GM12878 (cell line): ENCODE measurements at regions not wholly inside any gene's neighbourhood (a gene's known extent, or its start where the extent isn't known, plus 50 kb on each side); places are given as distances from the start of the nearest gene placed in this dataset.
"Not testable (repeated sequence)": the region's sequence is repeated elsewhere in the genome, so short reads cannot be mapped to it uniquely, and the experiment has no call there.

ENCODE experiments used
- ATAC-seq: fragments of 200-7000 bp; cut with Tn5 transposase; 3 replicates; pipeline ENCODE4 v1.9.1; 2020; ENCODE audit warnings: mild to moderate bottlenecking, moderate library complexity
- BruUV-seq: library from RNA; stranded (reverse); fragments of 400-500 nt; replicated peaks from 2 replicates; lab custom pipeline; 2021; lab: Mats Ljungman, UMichigan
- CTCF ChIA-PET: fragments of 300-600 bp; sonication (Branson Sonifier 250); formaldehyde crosslinking; extraction: SDS; loops from one replicate; lab custom pipeline; 2021; ENCODE audit warnings: inconsistent platforms; lab: Yijun Ruan, JAX
- POLR2A ChIA-PET: fragments of 350-600 bp; formaldehyde crosslinking; extraction: SDS; loops from one replicate; lab custom pipeline; 2021; ENCODE audit warnings: inconsistent platforms; lab: Charles Lee
- RAD21 ChIA-PET: fragments of 300-600 bp; sonication (Branson Sonifier 250); formaldehyde crosslinking; loops from one replicate; lab custom pipeline; 2023; ENCODE audit warnings: antibody characterized with exemption; ENCODE audit not compliant: unreplicated experiment; lab: Charles Lee
- SMC1A ChIA-PET: fragments of 300-600 bp; sonication (Branson Sonifier 250); formaldehyde crosslinking; loops from one replicate; lab custom pipeline; 2023; ENCODE audit not compliant: unreplicated experiment, uncharacterized antibody; lab: Charles Lee
- DNase-seq: peaks from one replicate; pipeline ENCODE4 v3.0.0-alpha.2; 2011; ENCODE audit warnings: low read depth, low spot score
- FAIRE-seq: peaks from 3 replicates; lab custom pipeline; 2011; peaks lifted over from hg19 to GRCh38; lab: Jason Lieb, UNC
- H2AFZ ChIP-seq: 2 replicates; pipeline ENCODE4 v1.6.0; 2011; ENCODE audit warnings: low read depth, low read length, control low read depth; ENCODE audit not compliant: control insufficient read depth
- H3K27ac ChIP-seq: 2 replicates; pipeline ENCODE4 v1.5.1; 2011; ENCODE audit warnings: control low read depth; ENCODE audit not compliant: control insufficient read depth, insufficient read depth
- H3K27me3 ChIP-seq, 2 experiments: replicated peaks in 1 of 2; 2 replicates each; pipeline versions ENCODE4 v1.6.0 to v1.6.1; 2011; ENCODE audit warnings: low read length in 1 of 2; ENCODE audit not compliant: control insufficient read depth in 2 of 2, insufficient read depth in 2 of 2
- H3K36me3 ChIP-seq, 2 experiments: 2 replicates each; pipeline ENCODE4 v1.5.1; 2011; ENCODE audit warnings: low read length in 1 of 2; ENCODE audit not compliant: control insufficient read depth in 2 of 2, insufficient read depth in 2 of 2
- H3K4me1 ChIP-seq: 2 replicates; pipeline ENCODE4 v1.6.1; 2011; ENCODE audit warnings: mild to moderate bottlenecking, low read length, moderate library complexity, mixed read lengths; ENCODE audit not compliant: control insufficient read depth, insufficient read depth
- H3K4me2 ChIP-seq: 2 replicates; pipeline ENCODE4 v1.6.0; 2011; ENCODE audit warnings: control low read depth; ENCODE audit not compliant: control insufficient read depth, insufficient read depth
- H3K4me3 ChIP-seq: fragments of 200-600 bp; sonication (generic); 2 replicates; pipeline ENCODE4 v1.5.1; 2016
- H3K79me2 ChIP-seq: 2 replicates; pipeline ENCODE4 v1.6.0; 2011; ENCODE audit warnings: low read length; ENCODE audit not compliant: control insufficient read depth, insufficient read depth
- H3K9ac ChIP-seq: 2 replicates; pipeline ENCODE4 v1.8.0; 2011; ENCODE audit warnings: low read length, control low read depth, mixed read lengths; ENCODE audit not compliant: control insufficient read depth, insufficient read depth
- H3K9me3 ChIP-seq: replicated peaks from 3 replicates; pipeline ENCODE4 v1.5.1; 2011; ENCODE audit warnings: mild to moderate bottlenecking, low read length; ENCODE audit not compliant: control insufficient read depth, insufficient read depth
- H4K20me1 ChIP-seq: 2 replicates; pipeline ENCODE4 v1.6.0; 2011; ENCODE audit not compliant: control insufficient read depth, insufficient read depth
- BCL11A ChIP-seq: IDR thresholded peaks from 2 replicates; pipeline ENCODE4 v1.6.1; 2011; ENCODE audit warnings: low read depth, low read length
- CREM ChIP-seq: IDR thresholded peaks from 2 replicates; pipeline ENCODE4 v1.6.1; 2014; ENCODE audit warnings: antibody characterized with exemption, low read depth
- EP300 ChIP-seq, 2 experiments: fragments of 150-350 bp in 1 of 2; IDR thresholded peaks; 2 replicates each; pipeline ENCODE4 v1.6.1; 2011 to 2012; ENCODE audit warnings: low read depth in 2 of 2, low read length in 2 of 2, borderline replicate concordance in 1 of 2, improper control_type of control experiment in 1 of 2, inconsistent platforms in 1 of 2; ENCODE audit not compliant: control insufficient read depth in 1 of 2
- MEF2A ChIP-seq: IDR thresholded peaks from 2 replicates; pipeline ENCODE4 v1.6.1; 2011; ENCODE audit warnings: low read depth, mild to moderate bottlenecking, low read length, moderate library complexity; ENCODE audit not compliant: insufficient read depth
- RUNX3 ChIP-seq: IDR thresholded peaks from 2 replicates; pipeline ENCODE4 v1.6.1; 2012; ENCODE audit warnings: low read length, inconsistent platforms
- SREBF2 ChIP-seq: IDR thresholded peaks from 2 replicates; pipeline ENCODE4 v1.6.1; 2012; ENCODE audit warnings: mild to moderate bottlenecking, low read length
- SRF ChIP-seq, 2 experiments: IDR thresholded peaks; 2 replicates each; pipeline ENCODE4 v1.6.1; 2011; ENCODE audit warnings: low read depth in 2 of 2, low read length in 2 of 2, mild to moderate bottlenecking in 1 of 2, moderate library complexity in 1 of 2
- STAT3 ChIP-seq: IDR thresholded peaks from 2 replicates; pipeline ENCODE4 v1.6.1; 2011; ENCODE audit warnings: low read depth, low read length, improper control_type of control experiment
- ZNF622 ChIP-seq: fragments of 450-650 bp; IDR thresholded peaks from 2 replicates; pipeline ENCODE4 v1.6.1; 2017; ENCODE audit warnings: mild to moderate bottlenecking, inconsistent platforms
- ZSCAN29 ChIP-seq: fragments of 450-650 bp; IDR thresholded peaks from 2 replicates; pipeline ENCODE4 v1.6.1; 2017; ENCODE audit warnings: mild to moderate bottlenecking, moderate library complexity
- WGBS: methylation state at CpG from one replicate; pipeline ENCODE4 v1.1.6; 2016; ENCODE audit warnings: low lambda C conversion rate; ENCODE audit not compliant: insufficient replicate concordance, insufficient coverage; ENCODE audit errors: missing lambda C conversion rate; 5-methylcytosine and 5-hydroxymethylcytosine counted together
- in situ Hi-C: fragments of 300-500 bp; cut with MboI; formaldehyde crosslinking; loops from 9 replicates; pipeline ENCODE4 v1.14.3; 2018; ENCODE audit warnings: mixed read lengths
- intact Hi-C: fragments of 100-400 bp; cut with micrococcal nuclease; formaldehyde crosslinking; loops from one replicate; pipeline ENCODE4 v1.14.2; 2022; ENCODE audit not compliant: unreplicated experiment
- TF ChIP-seq, protein P1 (sequence below): fragments of 150-350 bp; IDR thresholded peaks from 2 replicates; pipeline ENCODE4 v1.6.1; 2016; ENCODE audit warnings: low read depth, low read length
- TF ChIP-seq, protein P2 (sequence below): IDR thresholded peaks from 2 replicates; pipeline ENCODE4 v1.6.1; 2011; ENCODE audit warnings: low read depth, mild to moderate bottlenecking, low read length, moderate library complexity, borderline replicate concordance; ENCODE audit errors: extremely low read depth

DNA sequence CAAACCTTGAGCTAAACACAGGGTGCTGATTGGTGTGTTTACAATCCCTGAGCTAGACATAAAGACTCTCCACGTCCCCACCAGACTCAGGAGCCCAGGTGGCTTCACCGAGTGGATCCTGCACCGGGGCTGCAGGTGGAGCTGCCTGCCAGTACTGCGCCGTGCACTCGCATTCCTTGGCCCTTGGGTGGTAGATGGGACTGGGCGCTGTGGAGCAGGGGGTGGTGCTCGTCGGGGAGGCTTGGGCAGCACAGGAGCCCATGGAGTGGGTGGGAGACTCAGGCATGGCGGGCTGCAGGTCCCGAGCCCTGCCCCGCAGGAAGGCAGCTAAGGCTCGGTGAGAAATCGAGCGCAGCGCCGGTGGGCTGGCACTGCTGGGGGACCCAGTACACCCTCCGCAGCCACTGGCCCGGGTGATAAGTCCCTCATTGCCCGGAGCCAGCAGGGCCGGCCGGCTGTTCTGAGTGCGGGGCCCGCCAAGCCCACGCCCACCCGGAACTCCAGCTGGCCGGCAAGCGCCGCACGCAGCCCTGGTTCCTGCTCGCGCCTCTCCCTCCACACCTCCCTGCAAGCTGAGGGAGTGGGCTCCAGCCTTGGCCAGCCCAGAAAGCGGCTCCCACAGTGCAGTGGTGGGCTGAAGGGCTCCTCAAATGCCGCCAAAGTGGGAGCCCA, 292.5 kb upstream of the FGF13 start:
- H2AFZ ChIP-seq, H3K27me3 ChIP-seq, H3K36me3 ChIP-seq, RAD21 ChIA-PET, SMC1A ChIA-PET, H3K9me3 ChIP-seq, H3K9ac ChIP-seq, H3K4me2 ChIP-seq, BruUV-seq, POLR2A ChIA-PET, ATAC-seq, H3K27ac ChIP-seq, H3K4me3 ChIP-seq, FAIRE-seq, intact Hi-C loops, DNase-seq, H3K79me2 ChIP-seq, in situ Hi-C loops, H3K4me1 ChIP-seq, H4K20me1 ChIP-seq: not testable (repeated sequence)
- CTCF ChIA-PET, result interaction anchor here (1.2 kb wide), 1 partner anchor 40 kb away, joined by 3 read pairs; no protein-coding TSS in a partner anchor
- WGBS, result 67% methylated on average over 24 of the region's 34 CpGs

DNA sequence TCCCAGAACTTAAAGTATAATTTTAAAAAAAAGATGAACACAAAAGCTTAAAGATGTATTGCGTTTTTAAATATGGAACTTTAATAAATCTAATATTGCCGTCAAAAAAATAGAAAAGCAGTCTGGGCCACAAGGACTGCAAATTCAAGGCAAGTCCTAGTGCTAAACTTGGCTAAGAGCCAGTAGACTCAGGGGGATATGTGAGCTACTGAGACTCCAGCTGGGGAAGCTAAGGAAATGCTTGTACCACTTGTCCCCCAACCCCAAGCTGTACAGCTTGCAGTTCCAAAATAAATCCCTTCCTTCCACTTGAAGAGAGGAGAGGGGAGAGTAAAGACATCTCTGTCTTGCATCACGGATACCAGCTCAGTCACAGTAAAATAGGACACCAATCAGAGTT, 290.8 kb upstream of the FGF13 start:
- POLR2A ChIA-PET, result no interaction called here
- DNase-seq (no peak), FAIRE-seq (no peak), ATAC-seq (no peak)
- Histone ChIP-seq H3K9me3 (no peaks in the 10 kb centered on the region), H2AFZ (no peak overlapping the region), H3K4me3 (no peak overlapping the region), H3K27me3 (no peaks in the 10 kb centered on the region), H3K9ac (no peak overlapping the region), H3K27ac (no peak overlapping the region), H3K36me3 (no peaks in the 10 kb centered on the region), H3K4me2 (no peak overlapping the region), H4K20me1 (no peaks in the 10 kb centered on the region), H3K4me1 (no peaks in the 10 kb centered on the region), H3K79me2 (no peaks in the 10 kb centered on the region)
- intact Hi-C loops (no loop called here), in situ Hi-C loops (no loop called here)
- TF ChIP-seq ZNF622 (no peak), STAT3 (no peak), BCL11A (no peak), MEF2A (no peak), ZSCAN29 (no peak), CREM (no peak), EP300 (IDR thresholded peaks at IDR 0.05; ENCODE audit: borderline replicate concordance in 1 of 2, control insufficient read depth in 1 of 2, low read depth in 2 of 2, low read length in 2 of 2) (no peak), RUNX3 (no peak), SREBF2 (no peak), SRF (IDR thresholded peaks at IDR 0.05; ENCODE audit: low read depth in 2 of 2, low read length in 2 of 2) (no peak)
- TF ChIP-seq, protein P1, sequence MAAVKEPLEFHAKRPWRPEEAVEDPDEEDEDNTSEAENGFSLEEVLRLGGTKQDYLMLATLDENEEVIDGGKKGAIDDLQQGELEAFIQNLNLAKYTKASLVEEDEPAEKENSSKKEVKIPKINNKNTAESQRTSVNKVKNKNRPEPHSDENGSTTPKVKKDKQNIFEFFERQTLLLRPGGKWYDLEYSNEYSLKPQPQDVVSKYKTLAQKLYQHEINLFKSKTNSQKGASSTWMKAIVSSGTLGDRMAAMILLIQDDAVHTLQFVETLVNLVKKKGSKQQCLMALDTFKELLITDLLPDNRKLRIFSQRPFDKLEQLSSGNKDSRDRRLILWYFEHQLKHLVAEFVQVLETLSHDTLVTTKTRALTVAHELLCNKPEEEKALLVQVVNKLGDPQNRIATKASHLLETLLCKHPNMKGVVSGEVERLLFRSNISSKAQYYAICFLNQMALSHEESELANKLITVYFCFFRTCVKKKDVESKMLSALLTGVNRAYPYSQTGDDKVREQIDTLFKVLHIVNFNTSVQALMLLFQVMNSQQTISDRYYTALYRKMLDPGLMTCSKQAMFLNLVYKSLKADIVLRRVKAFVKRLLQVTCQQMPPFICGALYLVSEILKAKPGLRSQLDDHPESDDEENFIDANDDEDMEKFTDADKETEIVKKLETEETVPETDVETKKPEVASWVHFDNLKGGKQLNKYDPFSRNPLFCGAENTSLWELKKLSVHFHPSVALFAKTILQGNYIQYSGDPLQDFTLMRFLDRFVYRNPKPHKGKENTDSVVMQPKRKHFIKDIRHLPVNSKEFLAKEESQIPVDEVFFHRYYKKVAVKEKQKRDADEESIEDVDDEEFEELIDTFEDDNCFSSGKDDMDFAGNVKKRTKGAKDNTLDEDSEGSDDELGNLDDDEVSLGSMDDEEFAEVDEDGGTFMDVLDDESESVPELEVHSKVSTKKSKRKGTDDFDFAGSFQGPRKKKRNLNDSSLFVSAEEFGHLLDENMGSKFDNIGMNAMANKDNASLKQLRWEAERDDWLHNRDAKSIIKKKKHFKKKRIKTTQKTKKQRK, result no peak
- TF ChIP-seq, protein P2, sequence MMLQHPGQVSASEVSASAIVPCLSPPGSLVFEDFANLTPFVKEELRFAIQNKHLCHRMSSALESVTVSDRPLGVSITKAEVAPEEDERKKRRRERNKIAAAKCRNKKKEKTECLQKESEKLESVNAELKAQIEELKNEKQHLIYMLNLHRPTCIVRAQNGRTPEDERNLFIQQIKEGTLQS, result no peak
- WGBS, result 23% methylated on average over 3 of the region's 3 CpGs
- CTCF ChIA-PET, result no interaction called here
- SMC1A ChIA-PET, result no interaction called here
- BruUV-seq, result no TSS peak
- RAD21 ChIA-PET, result no interaction called here
